LNCaP clone FGC (cell line): ENCODE measurements at regions not wholly inside any gene's neighbourhood (a gene's known extent, or its start where the extent isn't known, plus 50 kb on each side); places are given as distances from the start of the nearest gene placed in this dataset.

Experiments
- DNase-seq: peaks from one replicate; pipeline ENCODE4 v3.0.0-alpha.2; 2011; ENCODE audit warnings: low read depth
- H3K4me3 ChIP-seq: 2 replicates; pipeline ENCODE4 v1.5.1; 2011; ENCODE audit warnings: mild to moderate bottlenecking, low read depth, low read length, control low read depth
- TF ChIP-seq, protein P1 (sequence below): IDR thresholded peaks from 2 replicates; pipeline ENCODE4 v1.5.1; 2012; ENCODE audit warnings: mild to moderate bottlenecking; ENCODE audit not compliant: control insufficient read depth, insufficient read depth; ENCODE audit errors: extremely low read depth

DNA sequence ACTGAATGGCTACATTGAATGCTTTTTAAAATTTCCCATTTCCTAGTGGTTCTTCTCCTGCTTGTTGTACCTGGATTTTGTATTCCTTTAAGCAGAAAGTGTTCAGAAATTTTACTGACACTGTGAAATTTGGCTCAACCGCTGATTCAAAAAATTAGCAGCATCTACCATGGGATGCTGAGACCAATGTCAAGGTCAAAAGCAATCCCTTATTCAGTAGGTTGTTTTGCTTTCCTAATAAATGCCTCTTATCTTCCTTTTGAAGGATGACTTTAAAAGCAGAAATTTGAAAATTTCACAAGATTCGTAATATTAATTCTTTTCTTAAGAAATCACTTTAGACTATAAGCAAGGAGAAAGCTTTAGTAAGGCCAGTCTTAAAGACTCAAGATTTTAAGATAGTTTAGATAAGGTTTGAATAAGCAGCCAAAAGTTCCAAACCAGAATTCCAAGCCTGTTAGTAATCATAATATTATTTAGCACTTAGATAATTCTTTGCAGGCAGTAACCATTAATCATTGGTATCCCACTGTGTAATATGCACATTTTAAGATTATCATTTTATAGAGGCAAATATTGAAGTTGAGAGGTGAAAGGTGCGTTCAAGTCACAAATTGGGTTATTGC, 508.8 kb downstream of the ANKRD50 start:
- TF ChIP-seq, protein P1, sequence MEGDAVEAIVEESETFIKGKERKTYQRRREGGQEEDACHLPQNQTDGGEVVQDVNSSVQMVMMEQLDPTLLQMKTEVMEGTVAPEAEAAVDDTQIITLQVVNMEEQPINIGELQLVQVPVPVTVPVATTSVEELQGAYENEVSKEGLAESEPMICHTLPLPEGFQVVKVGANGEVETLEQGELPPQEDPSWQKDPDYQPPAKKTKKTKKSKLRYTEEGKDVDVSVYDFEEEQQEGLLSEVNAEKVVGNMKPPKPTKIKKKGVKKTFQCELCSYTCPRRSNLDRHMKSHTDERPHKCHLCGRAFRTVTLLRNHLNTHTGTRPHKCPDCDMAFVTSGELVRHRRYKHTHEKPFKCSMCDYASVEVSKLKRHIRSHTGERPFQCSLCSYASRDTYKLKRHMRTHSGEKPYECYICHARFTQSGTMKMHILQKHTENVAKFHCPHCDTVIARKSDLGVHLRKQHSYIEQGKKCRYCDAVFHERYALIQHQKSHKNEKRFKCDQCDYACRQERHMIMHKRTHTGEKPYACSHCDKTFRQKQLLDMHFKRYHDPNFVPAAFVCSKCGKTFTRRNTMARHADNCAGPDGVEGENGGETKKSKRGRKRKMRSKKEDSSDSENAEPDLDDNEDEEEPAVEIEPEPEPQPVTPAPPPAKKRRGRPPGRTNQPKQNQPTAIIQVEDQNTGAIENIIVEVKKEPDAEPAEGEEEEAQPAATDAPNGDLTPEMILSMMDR = no peak
- H3K4me3 ChIP-seq = no peak overlapping the region
- peak; percentile 25 for DNase-seq

DNA sequence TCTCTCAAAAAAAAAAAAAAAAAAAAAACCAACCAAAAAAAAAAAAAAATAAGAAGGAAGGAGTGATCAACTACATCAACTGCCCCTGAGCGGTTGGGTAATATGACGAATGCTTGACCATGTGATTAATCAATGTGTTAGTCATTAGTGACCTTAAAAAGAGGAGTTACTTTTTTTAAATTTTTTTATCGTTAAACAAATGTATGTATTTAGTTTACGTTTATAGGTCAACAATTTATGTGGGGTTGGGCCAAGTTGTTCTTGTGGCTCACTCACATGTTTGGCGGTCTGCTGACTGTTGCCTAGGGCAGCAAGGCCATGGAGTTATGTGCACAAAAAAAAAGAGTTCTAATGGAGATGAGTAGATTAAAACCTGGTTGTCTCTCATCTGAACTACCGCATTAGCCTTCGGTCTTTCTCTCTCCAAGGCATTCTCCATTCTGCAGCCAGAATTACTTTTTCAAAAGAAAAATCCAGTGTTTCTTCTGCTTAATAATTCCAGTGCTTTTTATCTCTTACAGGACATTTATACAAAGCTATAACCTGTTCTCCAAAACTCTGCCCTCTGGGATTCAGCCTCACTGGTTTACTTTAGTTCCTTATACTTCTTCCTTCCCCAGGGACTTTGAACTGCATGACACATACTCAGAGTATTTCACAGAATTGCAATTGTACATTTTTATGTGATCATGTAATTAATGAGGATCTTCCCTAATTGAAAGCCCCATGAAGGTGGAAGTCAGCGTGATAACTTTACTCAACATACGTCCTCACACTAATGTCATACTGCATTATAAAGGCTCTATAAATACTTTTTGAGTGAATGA, 505.5 kb downstream of the ANKRD50 start:
- DNase-seq = no peak
- no peak overlapping the region for H3K4me3 ChIP-seq
- TF ChIP-seq, protein P1 = no peak

DNA sequence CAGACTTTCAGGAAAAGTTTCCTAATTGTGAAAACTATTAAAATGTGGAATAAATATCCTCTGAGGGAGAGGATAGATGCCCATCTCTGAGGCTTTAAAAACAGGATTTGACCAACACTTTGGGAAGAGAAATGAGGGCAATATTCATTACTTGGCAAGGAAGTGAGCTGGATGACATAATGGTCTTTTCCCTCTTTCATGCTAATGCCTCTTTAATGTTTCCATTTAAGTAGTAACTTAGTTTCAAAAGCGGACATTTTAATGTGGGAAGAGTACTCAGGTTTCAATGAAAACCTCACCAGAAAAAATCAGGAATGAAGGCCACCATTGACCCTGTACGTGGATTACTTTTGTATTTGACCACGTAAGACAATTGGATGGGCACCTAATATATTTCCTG, 503.3 kb downstream of the ANKRD50 start:
- H3K4me3 ChIP-seq = no peak overlapping the region
- DNase-seq = no peak
- TF ChIP-seq, protein P1 = no peak

DNA sequence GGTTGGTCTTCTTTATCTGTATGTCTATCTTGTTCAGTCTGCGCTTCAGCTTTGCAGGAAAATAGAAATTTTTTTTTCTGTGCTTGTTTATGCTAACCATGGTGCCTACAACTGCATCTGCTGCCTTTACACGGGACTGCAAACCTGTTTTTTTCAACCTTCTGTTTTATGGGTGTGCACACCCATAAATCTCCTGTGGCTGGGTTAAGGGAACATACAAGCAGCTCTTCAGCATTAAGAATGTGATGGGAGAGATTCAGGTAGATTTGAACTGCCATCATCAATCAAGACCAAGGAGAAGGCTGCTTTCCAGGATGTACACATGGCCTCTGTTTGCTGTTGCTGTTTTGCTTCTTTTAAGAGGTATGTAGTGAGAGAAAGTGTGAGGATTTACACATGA, 502.9 kb downstream of the ANKRD50 start:
- no peak for DNase-seq
- TF ChIP-seq, protein P1 = no peak
- no peak overlapping the region for H3K4me3 ChIP-seq

DNA sequence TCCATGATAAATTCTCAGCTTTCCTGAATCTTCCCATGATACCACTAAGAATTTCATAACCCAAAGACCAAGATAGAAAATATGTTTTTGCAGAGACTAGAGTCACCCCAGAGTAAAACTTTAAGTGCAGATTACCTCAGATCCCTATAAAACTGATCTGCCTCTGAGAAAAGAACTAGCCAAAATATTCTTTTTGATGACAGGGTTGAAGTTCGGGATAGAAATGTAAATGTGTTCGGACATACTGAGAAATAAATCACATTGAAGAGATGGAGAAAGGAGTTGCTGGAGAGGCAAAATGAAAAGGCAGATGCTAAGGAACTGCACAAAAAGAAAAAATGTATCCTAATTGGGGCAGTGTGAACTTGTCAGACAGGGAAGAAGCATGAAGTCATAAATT, 501.8 kb downstream of the ANKRD50 start:
- TF ChIP-seq, protein P1 = no peak
- H3K4me3 ChIP-seq = no peak overlapping the region

DNA sequence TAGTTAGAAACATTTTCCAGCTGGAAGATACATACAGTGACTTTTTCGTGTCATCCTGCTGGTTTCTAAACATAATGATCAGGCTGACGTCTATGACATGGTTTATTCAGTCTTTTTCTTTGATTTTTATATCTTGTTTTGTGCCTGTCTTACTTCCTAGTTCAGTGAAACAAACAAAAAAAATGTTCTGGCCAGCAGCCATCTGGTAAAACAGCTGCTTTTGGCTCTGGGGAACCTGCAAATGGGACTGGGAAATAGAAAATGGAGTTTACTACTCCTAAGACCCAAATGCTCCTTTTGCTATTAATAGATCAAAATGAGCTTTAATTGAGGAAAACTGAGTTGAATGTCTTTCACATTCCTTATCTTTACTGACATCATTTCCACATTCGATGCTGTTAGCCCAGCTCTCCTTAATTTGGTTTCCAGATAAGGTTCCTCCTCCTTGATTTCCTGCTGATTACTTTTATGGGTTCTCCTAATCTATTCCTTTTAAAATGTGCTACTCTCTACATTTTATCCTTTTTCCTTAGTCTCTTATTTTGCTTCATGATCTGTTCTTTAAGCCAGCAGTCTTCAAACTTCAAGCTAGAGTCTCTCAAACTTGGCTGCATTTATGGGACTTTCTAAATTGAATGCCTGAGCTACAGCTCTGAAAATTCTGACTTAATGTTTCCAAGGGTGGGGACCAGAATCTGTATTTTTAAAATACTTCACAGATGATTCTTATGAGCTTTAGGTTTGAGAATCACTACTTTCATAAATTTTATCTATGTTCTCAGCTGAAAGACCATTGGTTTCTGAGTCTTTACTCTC, 499.5 kb downstream of the ANKRD50 start:
- no peak overlapping the region for H3K4me3 ChIP-seq
- DNase-seq = no peak
- TF ChIP-seq, protein P1 = no peak

More for the DNA sequence above, 501.8 kb downstream of the ANKRD50 start:
- no peak for DNase-seq
